GM18867 (cell line): ENCODE measurements at regions not wholly inside any gene's neighbourhood (a gene's known extent, or its start where the extent isn't known, plus 50 kb on each side); places are given as distances from the start of the nearest gene placed in this dataset.
A peak's percentile ranks its signal among the peaks of the same experiment; 100 is the strongest.
"Not testable (repeated sequence)": the region's sequence is repeated elsewhere in the genome, so short reads cannot be mapped to it uniquely, and the experiment has no call there.

ENCODE experiments used
- ATAC-seq: cut with Tn5 transposase; IDR thresholded peaks from one replicate; pipeline ENCODE4 v1.9.1; 2021; ENCODE audit warnings: mild to moderate bottlenecking, moderate library complexity; ENCODE audit not compliant: unreplicated experiment

- no peak for ATAC-seq
Observed at GRCh38 chr10:124155781-124156435, 62.5 kb upstream of the CHST15 start.

GRCh38 chr10:124153023-124153826 is 59.8 kb upstream of the CHST15 start:
- ATAC-seq, result peak; percentile 63

- no peak for ATAC-seq
Observed at GRCh38 chr10:124152139-124153022, 59.0 kb upstream of the CHST15 start.

DNA sequence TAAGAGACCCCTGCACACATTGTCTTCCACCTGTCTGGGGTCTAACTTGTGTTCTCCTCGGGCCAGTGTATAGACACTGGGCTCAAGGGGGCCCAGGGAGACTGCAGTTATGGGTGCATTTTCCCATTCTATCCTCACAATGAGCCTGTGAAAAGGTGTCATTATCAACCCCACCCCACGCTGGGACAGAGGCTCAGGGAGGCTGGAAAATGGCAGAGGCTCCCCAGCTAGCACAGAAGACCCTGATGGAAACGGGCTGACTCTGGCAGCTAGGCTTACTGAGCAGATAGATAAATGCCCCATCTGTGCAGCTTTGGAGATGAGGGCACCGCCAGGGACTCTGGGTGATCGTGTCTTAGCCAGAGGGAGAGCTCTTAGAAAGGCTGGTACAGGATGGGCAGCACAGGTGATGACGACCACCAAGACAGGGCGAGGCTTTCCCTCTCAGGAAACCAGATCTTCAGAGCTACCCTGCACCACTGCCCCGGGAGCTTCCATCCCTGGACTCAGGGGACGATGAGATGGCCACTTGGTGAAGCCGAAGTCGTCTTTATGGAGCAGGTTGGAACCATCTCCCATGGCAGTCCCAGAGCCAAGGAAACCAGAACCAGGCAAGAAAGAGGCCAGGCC is 58.2 kb upstream of the CHST15 start:
- ATAC-seq, result no peak

- ATAC-seq, result no peak
Observed at GRCh38 chr10:124150807-124151417, 57.5 kb upstream of the CHST15 start.

- ATAC-seq, result no peak
Observed at GRCh38 chr10:124150189-124150806, 56.9 kb upstream of the CHST15 start.

DNA sequence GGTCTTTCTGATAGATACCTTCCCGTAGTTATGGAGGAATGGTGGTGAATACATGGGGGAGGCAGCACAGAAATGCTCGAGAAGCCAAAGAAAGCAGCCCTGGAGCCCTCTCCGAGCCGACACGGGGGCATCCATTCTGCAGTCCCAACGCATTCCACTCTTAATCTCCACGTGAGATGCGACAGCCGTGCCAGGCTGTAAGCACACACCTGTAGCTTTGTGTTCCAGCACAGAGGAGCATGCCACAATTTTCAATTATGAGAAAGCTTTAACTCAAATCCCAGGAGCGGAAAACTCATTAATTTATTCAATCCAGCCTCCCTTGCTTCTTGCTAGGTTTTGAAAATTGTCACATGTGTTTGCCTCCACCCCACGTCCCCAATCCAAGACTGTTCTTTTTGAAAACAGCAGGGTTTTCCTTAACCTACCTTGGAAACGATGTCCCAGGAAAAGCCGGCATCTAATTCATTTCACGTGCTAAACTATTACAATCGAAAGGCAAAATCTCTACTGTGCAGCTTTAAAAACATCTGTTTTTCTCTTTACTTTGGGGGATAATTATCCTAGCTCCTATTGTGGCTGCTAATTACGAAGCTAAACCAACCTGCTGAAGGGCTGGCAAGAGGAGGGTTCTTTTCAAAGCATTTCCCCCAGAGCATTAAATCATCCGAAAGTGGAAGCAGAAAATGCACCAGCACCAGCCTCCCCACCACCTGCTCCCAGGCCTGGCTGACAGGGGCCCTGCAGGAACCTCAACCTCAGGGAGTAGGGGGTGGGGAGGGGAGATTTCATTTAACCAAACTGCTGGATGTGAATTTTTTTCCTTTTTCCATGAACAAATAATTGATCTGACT is 56.0 kb upstream of the CHST15 start:
- no peak for ATAC-seq

GRCh38 chr10:124148509-124149188 is 55.3 kb upstream of the CHST15 start:
- ATAC-seq, result not testable (repeated sequence)

DNA sequence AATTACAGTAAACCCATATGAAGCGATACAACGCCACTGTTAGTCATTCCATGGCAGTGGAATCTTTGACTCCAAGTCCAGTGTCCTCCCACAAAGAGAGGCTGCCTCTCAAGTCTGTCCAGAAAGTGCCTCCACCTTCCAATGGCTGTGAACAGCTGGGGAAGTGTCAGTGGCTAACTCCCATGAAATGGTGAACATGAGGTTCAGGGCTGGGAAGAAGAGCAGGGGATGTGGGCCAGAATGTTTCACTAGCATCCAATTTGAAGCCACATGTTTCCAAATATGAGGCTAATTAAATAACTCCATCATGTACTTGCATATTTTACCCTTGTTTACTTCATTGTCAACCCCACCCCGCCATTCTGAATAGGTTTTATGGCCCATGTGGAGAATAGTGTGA is 53.1 kb upstream of the CHST15 start:
- ATAC-seq, result no peak

DNA sequence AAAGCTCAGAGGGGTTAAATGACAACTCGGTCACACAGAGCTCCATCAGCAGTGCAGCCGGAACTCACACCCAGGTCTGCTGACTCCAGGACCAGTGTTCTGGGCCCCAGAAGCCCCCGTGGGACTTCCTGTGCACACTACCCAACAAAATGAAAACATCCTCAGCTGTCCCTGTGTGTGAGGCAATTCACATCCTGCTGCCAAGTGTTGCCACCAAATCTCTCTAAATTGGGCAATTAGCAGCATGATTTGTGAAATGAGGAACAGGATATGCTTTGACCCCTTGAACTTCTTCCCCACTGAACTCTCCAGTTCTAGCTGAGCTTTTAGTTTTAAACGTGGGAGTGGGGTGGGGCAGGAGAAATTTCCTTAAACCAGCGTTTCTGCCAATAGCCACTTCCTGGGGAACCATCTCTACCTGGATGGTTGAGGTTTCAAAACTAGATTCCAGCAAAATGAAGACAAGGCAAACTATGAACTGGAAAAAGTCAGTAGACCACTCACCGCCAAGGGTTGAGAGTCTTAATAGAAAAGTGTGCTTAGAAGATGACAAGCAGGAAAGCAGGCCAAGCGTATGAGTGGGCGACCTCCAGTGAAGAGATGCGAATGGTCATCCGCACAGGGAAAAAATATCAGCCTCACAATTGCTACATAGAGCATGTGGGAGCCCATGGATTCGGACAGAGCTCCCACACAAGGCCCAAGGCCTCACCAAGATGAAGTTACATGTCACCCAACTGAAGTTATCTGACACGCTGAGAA is 51.9 kb upstream of the CHST15 start:
- ATAC-seq, result no peak

GRCh38 chr10:124144536-124144935 is 51.1 kb upstream of the CHST15 start:
- ATAC-seq, result no peak

GRCh38 chr10:124143721-124144120 is 50.3 kb upstream of the CHST15 start:
- no peak for ATAC-seq
